WTC11 (cell line): ENCODE measurements at regions not wholly inside any gene's neighbourhood (a gene's known extent, or its start where the extent isn't known, plus 50 kb on each side); places are given as distances from the start of the nearest gene placed in this dataset.

Source experiments
- ARID4B ChIP-seq: sonication (generic); formaldehyde crosslinking; IDR thresholded peaks from 2 replicates; pipeline ENCODE4 v1.8.0; 2023; ENCODE audit warnings: missing genetic modification reagents, mild to moderate bottlenecking, borderline replicate concordance
- ATF6 ChIP-seq: sonication (generic); formaldehyde crosslinking; IDR thresholded peaks from 2 replicates; pipeline ENCODE4 v1.8.1; 2023; ENCODE audit warnings: mild to moderate bottlenecking, missing genetic modification reagents
- MAX ChIP-seq: sonication (generic); formaldehyde crosslinking; IDR thresholded peaks from 2 replicates; pipeline ENCODE4 v1.8.0; 2022; ENCODE audit warnings: mild to moderate bottlenecking, missing genetic modification reagents
- PREB ChIP-seq: sonication (generic); formaldehyde crosslinking; IDR thresholded peaks from 2 replicates; pipeline ENCODE4 v1.8.1; 2022; ENCODE audit warnings: mild to moderate bottlenecking, missing genetic modification reagents, moderate library complexity, borderline replicate concordance

- TF ChIP-seq ATF6 (CRISPR knock-in tag) (no peak), ARID4B (no peak), MAX (CRISPR knock-in tag) (no peak), PREB (no peak)
Observed at GRCh38 chr1:203425663-203425975, 50.0 kb upstream of the PRELP start.
